GM19043 (cell line): ENCODE measurements at regions not wholly inside any gene's neighbourhood (a gene's known extent, or its start where the extent isn't known, plus 50 kb on each side); places are given as distances from the start of the nearest gene placed in this dataset.

ENCODE experiments used
- ATAC-seq: cut with Tn5 transposase; IDR thresholded peaks from one replicate; pipeline ENCODE4 v1.9.1; 2021; ENCODE audit warnings: low read depth; ENCODE audit not compliant: unreplicated experiment

DNA sequence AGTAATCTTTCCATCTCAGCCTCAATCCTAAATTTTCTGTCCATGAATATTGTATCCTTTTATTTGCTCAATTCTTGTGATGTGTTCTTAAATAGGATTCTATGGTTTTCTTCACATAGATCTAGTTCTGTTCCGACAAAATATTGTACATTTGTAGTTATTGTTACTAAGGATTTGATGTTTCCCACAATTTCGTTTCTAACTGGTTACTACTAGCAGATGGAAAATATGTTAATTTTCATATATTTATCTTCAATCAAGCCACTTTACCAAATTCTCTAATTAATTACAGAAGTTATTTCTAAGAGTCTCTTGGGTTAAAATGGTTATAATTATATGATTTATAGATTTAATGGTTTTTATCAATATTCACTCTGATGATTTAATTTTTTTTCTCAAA, 60.3 kb downstream of the SEC61B start:
- ATAC-seq: no peak

DNA sequence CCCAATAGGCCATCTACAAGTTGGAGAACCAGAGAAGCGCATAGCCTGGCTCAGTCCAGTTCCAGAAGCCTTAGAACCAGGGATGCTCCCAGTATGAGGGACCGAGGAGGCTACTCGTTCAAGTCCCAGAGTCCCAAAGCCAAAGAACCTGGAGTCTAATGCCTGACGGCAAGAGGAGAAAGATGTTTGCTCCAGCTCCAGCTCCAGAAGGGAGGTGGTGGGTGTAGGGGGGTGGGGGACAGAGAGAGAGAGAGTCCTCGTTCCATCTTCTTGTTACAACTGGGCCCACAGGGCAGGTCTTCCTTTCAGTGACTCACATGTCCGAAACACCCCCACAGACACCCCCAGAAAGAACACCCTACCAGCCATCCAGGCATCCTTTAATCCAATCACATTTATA, 63.9 kb downstream of the SEC61B start:
- ATAC-seq: no peak

DNA sequence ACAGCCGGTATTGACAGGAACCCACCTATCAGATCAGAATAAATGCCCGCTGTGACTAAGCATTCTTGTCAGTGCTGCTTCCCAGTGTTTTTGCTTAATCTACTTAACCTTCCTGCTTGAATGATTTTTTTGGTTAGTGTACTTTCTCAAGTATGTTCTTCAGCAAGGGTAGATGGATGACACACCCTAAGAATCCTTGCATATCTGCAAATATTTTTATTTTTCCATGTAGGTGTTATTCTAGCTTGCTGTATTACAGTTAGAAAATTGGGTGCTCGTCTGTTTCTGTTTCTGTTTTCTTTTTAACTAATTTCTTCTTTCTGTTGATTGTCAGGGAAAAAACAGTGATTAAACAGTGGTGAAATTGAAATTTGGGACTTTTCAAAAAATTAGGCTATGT, 64.5 kb downstream of the SEC61B start:
- ATAC-seq: no peak

DNA sequence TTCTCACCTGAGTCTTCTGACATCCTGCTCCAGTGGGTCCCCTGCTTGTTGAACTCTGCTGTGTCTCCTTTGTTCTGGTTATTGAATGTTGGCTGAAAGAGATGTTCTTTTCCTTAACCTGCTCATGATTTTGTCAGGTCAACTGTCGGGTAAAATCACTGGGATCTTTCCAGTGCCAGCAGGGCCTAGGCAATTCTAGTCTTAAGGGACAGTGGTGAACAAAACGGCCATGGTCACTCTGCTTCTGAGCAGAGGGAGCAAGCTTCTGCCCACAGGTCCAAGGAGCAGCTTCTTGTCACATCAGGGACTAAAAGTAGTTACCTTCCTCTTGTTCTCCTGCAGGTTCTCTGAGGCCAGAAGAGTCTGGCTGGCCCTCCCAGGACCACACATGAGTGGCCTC, 65.6 kb downstream of the SEC61B start:
- no peak for ATAC-seq

DNA sequence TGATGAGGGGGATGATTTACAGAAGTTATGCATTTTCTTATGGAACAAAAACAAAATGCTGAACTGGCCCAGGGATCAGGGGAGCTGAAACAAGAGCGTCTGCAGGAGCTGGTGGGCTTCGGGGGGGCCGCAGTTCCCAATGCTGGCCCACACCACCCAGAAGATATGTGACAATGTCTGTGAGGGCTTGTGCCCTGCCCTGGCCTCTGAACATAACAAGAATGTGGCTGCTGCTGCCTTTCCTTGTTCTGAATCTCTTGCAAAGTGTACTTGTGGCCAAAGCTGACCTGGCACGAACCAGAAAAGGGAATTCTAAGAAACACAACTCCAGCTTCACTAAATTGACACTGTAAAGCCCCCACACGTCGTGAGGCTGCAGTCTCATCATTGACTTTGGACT, 66.7 kb downstream of the SEC61B start:
- ATAC-seq: no peak

DNA sequence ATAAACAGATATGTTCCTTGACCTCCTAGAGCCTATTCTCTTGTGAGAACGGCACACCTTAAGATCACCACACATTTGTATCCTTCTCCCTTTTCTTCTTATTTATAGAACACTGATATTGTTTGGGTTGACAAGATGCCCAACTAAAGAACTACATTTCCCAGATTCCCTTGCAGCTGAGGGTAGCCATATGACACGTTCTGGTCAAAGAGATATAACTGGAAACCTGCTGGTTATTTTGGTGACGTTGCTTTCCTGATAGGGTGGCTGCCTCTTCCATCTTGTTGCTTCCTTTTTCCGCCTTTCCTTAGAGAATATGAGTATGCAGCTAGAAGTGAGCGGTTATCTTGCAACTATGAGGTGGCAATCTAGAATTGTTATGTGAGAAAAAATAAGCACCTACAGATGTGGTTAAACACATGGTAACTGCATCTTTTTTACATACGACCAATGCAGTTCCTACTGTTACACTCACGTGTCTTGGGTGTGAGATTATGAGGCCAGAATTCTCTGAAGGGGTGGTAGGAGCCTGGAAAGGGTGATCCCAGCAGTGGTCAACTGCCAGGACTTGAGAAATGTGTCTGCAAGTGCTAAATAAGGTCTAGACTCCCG, 72.9 kb downstream of the SEC61B start:
- no peak for ATAC-seq

DNA sequence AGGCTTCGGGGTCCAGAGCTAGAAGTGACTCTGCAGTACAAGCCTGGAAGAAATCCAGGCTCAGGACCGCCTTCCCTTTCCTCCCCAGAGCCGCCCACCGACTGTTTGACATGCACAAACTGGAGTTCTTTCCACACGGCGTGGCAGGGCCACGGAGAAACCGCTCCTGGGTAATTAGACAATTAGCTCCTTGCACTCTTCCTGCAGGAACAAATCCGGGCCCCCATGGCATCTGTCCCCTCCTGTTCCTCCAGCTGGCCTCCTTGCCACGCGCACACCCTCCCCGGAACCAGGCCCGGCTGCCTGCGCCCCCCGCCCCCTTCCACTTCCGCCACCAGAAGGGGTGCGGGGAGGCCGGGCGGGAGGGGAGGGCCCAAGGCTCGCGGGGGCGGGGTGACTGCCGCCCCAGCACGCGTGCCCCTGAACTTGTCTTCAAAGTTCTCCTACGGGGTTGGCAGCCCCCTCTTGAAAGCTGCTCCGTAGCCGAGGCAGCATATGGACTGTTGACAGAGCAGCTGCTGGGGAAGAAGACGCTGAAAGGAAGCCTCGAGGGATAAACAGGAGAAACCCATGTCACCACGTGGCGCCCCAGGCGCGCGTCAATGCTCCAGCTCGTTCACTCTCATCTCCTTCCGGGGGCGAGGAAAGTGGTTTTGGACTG, 74.3 kb downstream of the SEC61B start:
- ATAC-seq: no peak

DNA sequence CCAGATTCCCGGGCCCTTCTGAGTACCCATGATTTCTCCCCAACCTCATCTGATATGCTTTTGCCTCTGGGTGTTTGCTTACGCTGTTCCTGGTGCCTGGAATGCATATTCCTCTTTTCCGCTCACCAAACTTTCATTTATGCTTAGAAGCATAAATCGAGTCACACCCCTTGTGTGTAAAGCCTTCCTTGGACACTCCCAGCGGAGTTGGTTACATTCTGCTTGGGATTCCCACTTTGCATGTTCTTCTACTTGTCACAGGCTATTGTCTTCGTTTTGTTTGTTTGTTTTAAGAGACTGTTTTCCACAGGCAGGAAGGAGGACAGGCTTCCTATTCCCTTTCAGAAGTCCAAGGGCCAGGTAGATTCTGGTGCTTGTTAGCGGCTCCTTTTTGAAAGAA, 76.5 kb downstream of the SEC61B start:
- ATAC-seq: no peak

DNA sequence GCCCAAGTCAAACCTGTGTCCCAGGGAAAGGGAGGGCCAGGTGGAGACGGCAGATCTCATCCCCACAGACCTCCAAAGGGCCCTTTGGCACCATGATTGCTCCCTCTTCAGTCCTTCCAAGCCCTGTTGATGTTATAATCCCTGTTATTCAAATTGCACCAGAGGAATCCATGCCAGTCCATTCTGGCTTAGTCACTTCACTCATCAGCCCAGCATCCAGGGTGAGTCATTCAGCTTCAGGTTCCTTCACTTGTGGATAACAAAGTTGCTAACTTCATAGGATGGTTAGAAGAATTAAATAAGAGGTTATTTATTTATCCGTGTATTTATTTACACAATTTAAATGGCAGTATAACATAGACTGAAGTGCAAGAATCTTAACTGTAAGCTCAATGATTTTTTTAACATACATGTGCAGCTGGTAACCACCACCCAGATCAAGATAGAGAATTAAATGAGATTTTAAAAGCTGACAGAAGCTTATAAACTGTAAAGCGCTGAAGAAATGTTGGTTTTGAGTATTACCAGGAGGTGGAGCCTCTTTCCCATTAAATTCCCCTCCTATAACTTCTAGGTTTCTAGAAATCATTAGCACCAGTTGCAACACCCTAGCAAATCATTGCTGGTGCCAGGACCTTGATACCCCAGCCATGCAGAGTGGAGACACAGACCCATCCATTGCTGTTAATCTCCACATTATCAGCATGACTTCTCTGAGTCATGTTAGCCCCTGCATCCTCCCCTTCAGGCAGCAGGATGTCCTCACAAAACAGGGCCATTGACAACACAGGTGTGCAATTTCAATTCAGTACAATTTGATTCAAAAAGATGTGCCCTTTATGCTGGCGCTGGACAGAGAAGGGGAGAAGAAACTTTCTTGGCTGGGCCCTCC, 77.4 kb downstream of the SEC61B start:
- no peak for ATAC-seq

DNA sequence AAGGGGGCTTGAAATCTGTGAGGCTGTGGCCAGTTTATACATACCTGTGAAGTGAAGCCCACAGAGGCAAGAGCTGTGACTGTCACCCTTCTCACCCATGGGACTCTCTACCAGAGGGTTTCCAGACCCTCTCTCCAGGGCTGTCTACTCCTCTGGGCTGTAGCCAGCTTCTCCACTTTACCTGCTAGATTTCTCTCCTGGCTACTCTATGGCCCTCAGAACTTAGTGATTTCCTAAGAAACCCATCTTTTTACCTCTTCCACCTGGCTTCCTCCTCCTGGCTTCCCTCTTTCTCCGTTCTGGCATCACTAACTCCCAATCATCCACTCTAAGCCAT, 78.0 kb downstream of the SEC61B start:
- ATAC-seq: no peak

DNA sequence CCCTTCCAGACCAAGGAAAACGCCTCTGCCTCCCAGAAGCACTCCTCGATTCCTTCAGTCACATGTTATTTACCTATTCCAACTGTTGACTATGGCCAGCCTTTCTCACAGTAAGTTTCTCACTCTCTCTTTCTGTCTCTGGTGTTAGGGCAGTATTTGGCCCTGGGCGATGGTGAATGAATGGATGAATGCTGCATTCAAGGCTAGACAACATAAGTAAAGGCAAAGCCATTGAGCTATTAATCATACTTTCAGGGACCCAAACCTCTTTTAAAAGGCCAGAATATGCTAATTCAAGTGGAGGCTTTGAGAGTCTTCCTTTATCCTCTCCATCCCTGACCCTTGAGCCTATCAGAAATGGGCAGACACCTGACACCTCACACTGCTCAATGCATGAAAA, 78.5 kb downstream of the SEC61B start:
- no peak for ATAC-seq

DNA sequence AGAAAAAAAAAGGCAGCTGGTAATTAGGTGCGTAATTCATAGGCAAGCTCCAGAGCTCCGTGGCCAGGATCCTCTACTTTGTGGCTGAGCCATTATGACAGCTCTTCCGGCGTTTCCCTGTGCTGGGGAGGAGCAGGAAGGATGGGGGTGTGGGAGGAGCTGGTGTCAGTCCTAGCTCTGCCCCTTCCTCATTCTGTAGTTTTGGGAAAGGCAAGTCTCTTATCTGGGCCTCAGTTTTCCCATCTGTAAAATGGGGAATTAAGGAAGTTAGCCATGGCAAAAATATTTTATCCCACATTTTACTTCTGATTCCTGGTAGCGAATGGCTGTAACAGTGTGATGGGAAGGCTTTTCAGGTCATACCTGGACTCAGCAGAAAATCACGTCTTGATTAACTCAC, 81.1 kb downstream of the SEC61B start:
- ATAC-seq: no peak

DNA sequence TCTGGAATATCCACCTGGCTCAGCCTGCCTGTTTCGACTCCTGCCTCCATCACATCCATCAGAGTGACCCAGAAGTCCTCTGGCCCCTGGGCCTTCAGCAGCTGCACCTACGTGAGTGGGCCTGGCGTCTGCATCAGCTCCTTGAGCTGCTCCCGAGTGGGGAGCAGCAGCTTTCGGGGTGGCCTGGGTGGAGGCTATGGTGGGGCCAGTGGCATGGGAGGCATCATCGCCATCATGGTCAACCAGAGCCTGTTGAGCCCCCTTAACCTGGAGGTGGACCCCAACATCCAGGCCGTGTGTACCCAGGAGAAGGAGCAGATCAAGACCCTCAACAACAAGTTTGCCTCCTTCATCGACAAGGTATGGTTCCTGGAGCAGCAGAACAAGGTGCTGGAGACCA, 83.0 kb downstream of the SEC61B start:
- no peak for ATAC-seq

DNA sequence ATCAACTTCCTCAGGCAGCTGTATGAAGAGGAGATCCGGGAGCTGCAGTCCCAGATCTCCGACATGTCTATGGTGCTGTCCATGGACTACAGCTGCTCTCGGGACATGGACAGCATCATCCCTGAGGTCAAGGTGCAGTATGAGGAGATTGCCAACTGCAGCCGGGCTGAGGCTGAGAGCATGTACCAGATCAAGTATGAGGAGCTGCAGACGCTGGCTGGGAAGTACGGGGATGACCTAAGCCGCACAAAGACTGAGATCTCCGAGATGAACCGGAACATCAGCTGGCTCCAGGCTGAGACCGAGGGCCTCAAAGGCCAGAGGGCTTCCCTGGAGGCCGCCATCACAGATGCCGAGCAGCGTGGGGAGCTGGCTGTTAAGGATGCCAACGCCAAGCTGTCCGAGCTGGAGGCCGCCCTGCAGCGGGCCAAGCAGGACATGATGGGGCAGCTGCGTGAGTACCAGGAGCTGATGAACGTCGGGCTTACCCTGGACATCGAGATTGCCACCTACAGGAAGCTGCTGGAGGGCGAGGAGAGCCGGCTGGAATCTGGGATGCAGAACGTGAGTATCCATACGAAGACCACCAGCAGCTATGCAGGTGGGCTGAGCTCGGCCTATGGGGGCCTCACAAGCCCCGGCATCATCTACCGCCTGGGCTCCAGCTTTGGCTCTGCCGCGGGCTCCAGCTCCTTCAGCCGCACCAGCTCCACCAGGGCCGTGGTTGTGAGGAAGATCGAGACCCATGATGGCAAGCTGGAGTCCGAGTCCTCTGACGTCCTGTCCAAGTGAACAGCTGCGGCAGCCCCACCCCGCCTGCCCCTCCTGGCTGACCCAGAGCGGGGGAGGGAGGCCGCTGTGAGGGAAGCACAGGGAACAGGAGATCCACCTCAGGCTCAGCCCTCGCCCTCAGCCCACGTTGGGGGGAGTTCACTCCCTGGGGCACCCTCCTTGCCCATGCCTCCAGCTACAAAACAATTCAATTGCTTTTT, 84.0 kb downstream of the SEC61B start:
- ATAC-seq: no peak

DNA sequence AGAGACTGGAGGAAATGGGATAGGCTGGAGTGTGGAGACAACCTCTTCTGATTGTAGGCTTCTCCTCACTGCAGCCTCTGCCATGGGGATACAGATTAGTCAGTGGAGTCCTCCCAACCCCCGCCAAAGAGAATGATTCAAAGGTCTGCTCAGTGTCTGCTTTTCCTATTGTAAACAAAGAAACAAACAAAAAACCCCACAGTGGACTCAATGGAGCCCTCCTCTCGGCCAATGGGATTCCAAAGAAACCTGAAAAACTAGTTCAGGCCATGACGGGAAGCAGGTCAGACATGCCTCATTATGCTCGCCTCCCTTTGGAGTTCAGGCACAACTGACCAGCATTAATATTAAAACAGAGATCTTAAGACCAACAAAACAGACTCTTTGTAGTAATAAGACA, 85.8 kb downstream of the SEC61B start:
- ATAC-seq: no peak

DNA sequence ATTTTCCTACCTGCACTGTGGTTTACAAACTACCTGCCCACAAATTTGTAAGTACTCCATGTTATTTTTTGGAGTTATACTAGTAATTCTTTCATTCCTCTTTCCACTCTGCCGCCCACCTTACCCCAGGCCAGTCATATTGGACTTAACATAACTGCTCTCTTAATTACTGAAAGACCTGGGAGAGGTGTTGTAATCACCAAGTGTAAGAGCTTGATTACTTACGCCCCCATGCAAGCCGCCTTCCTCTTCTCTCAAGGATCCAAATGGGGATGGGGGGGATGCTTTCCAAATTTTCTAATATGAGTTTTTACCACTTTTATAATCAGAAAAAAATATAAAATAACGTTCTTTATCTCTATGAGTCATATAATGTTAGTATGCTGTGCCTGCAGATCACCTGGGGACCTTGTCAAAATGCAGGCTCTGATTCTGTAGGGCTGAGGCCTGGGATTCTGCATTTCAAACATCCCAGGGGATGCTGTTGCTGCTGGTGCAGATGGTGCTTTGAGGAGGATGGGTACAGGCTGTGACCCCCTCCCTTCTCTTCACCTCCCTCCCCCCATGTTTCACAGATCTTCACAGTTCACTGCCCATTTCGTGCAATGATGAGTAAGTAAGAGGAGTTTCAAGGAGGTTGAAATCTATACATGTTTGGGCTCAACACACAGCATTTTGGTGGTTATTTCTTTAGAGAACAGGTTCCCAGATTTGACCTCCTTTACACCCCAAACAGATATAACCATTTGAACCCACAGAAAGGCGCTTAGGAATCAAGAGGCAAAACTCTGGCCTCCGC, 87.3 kb downstream of the SEC61B start:
- no peak for ATAC-seq

DNA sequence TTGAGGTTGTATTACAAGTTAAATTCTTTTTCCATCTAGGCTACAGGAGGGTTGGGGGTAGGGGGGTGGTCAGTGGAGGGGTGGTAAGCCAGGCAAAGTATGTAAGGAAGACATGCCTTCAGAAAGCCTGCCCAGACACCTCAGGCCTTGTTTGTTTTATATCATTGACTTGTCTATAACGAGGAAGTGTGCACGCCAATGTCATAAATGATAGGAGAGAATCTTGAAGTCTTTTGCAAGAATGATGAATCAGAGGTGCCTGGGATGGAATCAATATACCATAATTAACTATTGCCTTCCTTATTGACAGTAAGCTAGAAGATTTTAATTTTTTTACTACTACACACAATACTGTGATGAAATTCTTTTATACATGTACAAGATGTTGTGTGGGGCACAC, 90.7 kb downstream of the SEC61B start:
- no peak for ATAC-seq

DNA sequence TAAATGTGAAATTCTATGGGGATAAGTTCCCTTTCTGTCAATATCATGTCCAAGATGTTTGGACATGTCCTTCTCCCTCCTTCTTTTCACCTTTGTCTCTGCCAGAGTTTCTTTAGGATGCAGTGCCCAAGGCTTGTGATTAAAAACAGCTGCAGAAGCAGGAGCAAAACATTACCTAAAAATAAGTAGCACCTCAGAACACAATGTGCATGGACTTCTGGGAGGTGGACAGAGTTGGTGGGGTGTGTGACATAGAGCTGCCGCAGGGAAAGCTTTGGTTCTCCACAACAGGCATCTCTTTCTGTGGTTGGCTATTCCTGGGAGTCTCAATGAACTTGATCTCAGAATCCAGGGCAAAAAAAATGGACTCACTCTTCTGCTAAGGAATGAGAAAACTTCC, 97.0 kb downstream of the SEC61B start:
- no peak for ATAC-seq

DNA sequence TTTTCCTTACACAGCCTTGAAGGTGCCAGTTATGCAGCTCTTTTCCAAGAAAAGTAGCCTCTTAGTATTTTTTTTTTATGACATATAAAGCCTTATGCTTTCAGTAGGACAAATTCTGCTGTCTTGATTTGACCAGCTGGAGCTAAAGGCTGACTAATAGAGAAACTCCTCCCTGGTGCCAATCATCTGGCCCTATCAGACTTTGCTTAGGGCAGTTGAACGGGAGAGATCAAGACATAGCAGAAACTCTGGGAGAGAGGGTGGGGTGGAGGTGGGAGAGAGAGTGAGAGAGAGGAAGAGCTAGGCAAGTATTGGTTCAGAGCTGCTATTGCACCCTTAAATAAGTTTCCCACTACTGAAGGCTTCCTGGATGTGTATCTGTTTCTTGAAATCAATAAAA, 100.2 kb downstream of the SEC61B start:
- ATAC-seq: no peak
